ENCODE measurements at regions not wholly inside any gene's neighbourhood (a gene's known extent, or its start where the extent isn't known, plus 50 kb on each side); places are given as distances from the start of the nearest gene placed in this dataset.

GRCh38 chr2:224213396-224213795 is 174.3 kb upstream of the SERPINE2 start:
- H4K20me1 ChIP-seq (ENCODE audit: insufficient read depth) = no peaks in the 10 kb centered on the region
- no peak for TF ChIP-seq EP300 (conservative IDR thresholded peaks at IDR 0.05; ENCODE audit: poor library complexity, severe bottlenecking)
- TF ChIP-seq MXI1 (conservative IDR thresholded peaks at IDR 0.05; ENCODE audit: poor library complexity, severe bottlenecking) = no peak
- no peak for TF ChIP-seq CTCF (IDR thresholded peaks at IDR 0.05; ENCODE audit: poor library complexity, severe bottlenecking)
- TF ChIP-seq SMC3 (conservative IDR thresholded peaks at IDR 0.05; ENCODE audit: poor library complexity) = no peak
- no peak for TF ChIP-seq POLR2AphosphoS5 (IDR thresholded peaks at IDR 0.05)
- no peak for TF ChIP-seq RAD21 (conservative IDR thresholded peaks at IDR 0.05)
- H3K9me3 ChIP-seq (ENCODE audit: low read length) = no peaks in the 10 kb centered on the region
- no peak overlapping the region for H2AFZ ChIP-seq (ENCODE audit: low read depth, low read length)
- no peak overlapping the region for H3K4me2 ChIP-seq (ENCODE audit: low read length)
- H3K9ac ChIP-seq (ENCODE audit: low read length) = no peak overlapping the region
- no peaks in the 10 kb centered on the region for H3K27me3 ChIP-seq (ENCODE audit: insufficient read depth, low read depth, low read length)
- H3F3A ChIP-seq (ENCODE audit: insufficient read depth, low read length, poor library complexity, severe bottlenecking) = no peaks in the 10 kb centered on the region
- H3K9me2 ChIP-seq (ENCODE audit: insufficient read depth, low read length) = no peaks in the 10 kb centered on the region
- H3K4me3 ChIP-seq (ENCODE audit: low read length) = no peak overlapping the region
- H3K79me2 ChIP-seq (replicated peaks; ENCODE audit: insufficient read depth, low read length) = no peaks in the 10 kb centered on the region
- no peaks in the 10 kb centered on the region for H3K36me3 ChIP-seq (ENCODE audit: insufficient read depth, low read length)
- H3K27ac ChIP-seq (ENCODE audit: low read length) = no peak overlapping the region

- no peak overlapping the region for H3K4me3 ChIP-seq (ENCODE audit: low read length)
- no peak for TF ChIP-seq CTCF (IDR thresholded peaks at IDR 0.05; ENCODE audit: poor library complexity, severe bottlenecking)
- TF ChIP-seq SMC3 (conservative IDR thresholded peaks at IDR 0.05; ENCODE audit: poor library complexity) = no peak
- no peak for TF ChIP-seq POLR2AphosphoS5 (IDR thresholded peaks at IDR 0.05)
- TF ChIP-seq EP300 (conservative IDR thresholded peaks at IDR 0.05; ENCODE audit: poor library complexity, severe bottlenecking) = no peak
- no peak for TF ChIP-seq RAD21 (conservative IDR thresholded peaks at IDR 0.05)
- no peaks in the 10 kb centered on the region for H3K9me3 ChIP-seq (ENCODE audit: low read length)
- no peaks in the 10 kb centered on the region for H3K9me2 ChIP-seq (ENCODE audit: insufficient read depth, low read length)
- no peaks in the 10 kb centered on the region for H3K36me3 ChIP-seq (ENCODE audit: insufficient read depth, low read length)
- H4K20me1 ChIP-seq (ENCODE audit: insufficient read depth) = no peaks in the 10 kb centered on the region
- peak overlapping the region; percentile 17 for H3K27ac ChIP-seq (ENCODE audit: low read length)
- H2AFZ ChIP-seq (ENCODE audit: low read depth, low read length) = peak overlapping the region; percentile 2
- H3F3A ChIP-seq (ENCODE audit: insufficient read depth, low read length, poor library complexity, severe bottlenecking) = no peaks in the 10 kb centered on the region
- no peak overlapping the region for H3K4me2 ChIP-seq (ENCODE audit: low read length)
- H3K27me3 ChIP-seq (ENCODE audit: insufficient read depth, low read depth, low read length) = no peaks in the 10 kb centered on the region
- no peak overlapping the region for H3K9ac ChIP-seq (ENCODE audit: low read length)
- H3K79me2 ChIP-seq (replicated peaks; ENCODE audit: insufficient read depth, low read length) = no peaks in the 10 kb centered on the region
Measured at GRCh38 chr2:224211791-224212190, 172.7 kb upstream of the SERPINE2 start.

- Histone ChIP-seq H3K79me2 (replicated peaks; ENCODE audit: insufficient read depth, low read length) (no peaks in the 10 kb centered on the region), H3K4me2 (ENCODE audit: low read length) (no peak overlapping the region), H4K20me1 (ENCODE audit: insufficient read depth) (no peaks in the 10 kb centered on the region), H3K36me3 (ENCODE audit: insufficient read depth, low read length) (no peaks in the 10 kb centered on the region), H3K9me3 (ENCODE audit: low read length) (no peaks in the 10 kb centered on the region), H3K27me3 (ENCODE audit: insufficient read depth, low read depth, low read length) (no peaks in the 10 kb centered on the region), H3K9ac (ENCODE audit: low read length) (no peak overlapping the region), H3K4me3 (ENCODE audit: low read length) (no peak overlapping the region), H3K9me2 (ENCODE audit: insufficient read depth, low read length) (no peaks in the 10 kb centered on the region), H3K27ac (ENCODE audit: low read length) (peak overlapping the region; percentile 17), H2AFZ (ENCODE audit: low read depth, low read length) (no peak overlapping the region), H3F3A (ENCODE audit: insufficient read depth, low read length, poor library complexity, severe bottlenecking) (no peaks in the 10 kb centered on the region)
- no peak for TF ChIP-seq CTCF (IDR thresholded peaks at IDR 0.05; ENCODE audit: poor library complexity, severe bottlenecking)
- no peak for TF ChIP-seq RAD21 (conservative IDR thresholded peaks at IDR 0.05)
- no peak for TF ChIP-seq TAF1 (IDR thresholded peaks at IDR 0.05; ENCODE audit: low read depth)
- no peak for TF ChIP-seq SMC3 (conservative IDR thresholded peaks at IDR 0.05; ENCODE audit: poor library complexity)
- no peak for TF ChIP-seq EZH2 (IDR thresholded peaks at IDR 0.05; ENCODE audit: borderline replicate concordance, insufficient read depth, low read length, poor library complexity, severe bottlenecking)
- TF ChIP-seq REST (IDR thresholded peaks at IDR 0.05; ENCODE audit: borderline replicate concordance) = no peak
Measured at GRCh38 chr2:224211181-224211480, 172.0 kb upstream of the SERPINE2 start.

All from neural cell (in vitro differentiated cells).